ENCODE measurements at regions not wholly inside any gene's neighbourhood (a gene's known extent, or its start where the extent isn't known, plus 50 kb on each side); places are given as distances from the start of the nearest gene placed in this dataset.

DNA sequence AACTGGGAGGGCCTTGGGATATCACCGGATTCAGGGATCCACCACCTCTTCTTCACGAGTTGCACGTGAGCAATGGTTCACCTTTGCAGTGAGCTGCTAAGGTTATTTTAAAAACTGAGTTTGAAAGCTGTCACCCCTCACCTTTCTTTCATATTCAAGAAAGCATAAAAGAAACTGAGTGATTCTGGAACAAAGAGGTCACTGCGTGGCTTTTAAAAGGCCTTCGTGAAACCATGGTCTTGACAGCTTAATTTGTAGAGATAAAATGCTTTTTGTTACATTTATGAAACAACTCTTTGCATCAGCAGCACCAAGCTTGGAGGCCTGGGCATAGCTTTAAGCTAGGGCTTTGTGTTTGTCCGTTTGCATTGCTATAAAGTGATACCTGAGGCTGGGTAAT is 101.4 kb upstream of the NECTIN1 start:
- H3K4me3 ChIP-seq = no peak overlapping the region
- H3K4me1 ChIP-seq = no peaks in the 10 kb centered on the region
- H3K27me3 ChIP-seq = peaks cover 0 to 8% (median 0%) of the 10 kb centered on the region in 3 donors
- 90 to 93% methylated on average over 6 of the region's 6 CpGs for WGBS, 2 donors
- intact Hi-C loops (cut with DNase I) = no loop called here
- H3K9me3 ChIP-seq = no peaks in the 10 kb centered on the region
- no peak for DNase-seq
- no peak overlapping the region for H3K27ac ChIP-seq
- TF ChIP-seq POLR2A (IDR thresholded peaks at IDR 0.05) (no peak), EP300 (IDR thresholded peaks at IDR 0.05) (no peak), POLR2AphosphoS5 (IDR thresholded peaks at IDR 0.05) (no peak)
- TF ChIP-seq, protein P1, sequence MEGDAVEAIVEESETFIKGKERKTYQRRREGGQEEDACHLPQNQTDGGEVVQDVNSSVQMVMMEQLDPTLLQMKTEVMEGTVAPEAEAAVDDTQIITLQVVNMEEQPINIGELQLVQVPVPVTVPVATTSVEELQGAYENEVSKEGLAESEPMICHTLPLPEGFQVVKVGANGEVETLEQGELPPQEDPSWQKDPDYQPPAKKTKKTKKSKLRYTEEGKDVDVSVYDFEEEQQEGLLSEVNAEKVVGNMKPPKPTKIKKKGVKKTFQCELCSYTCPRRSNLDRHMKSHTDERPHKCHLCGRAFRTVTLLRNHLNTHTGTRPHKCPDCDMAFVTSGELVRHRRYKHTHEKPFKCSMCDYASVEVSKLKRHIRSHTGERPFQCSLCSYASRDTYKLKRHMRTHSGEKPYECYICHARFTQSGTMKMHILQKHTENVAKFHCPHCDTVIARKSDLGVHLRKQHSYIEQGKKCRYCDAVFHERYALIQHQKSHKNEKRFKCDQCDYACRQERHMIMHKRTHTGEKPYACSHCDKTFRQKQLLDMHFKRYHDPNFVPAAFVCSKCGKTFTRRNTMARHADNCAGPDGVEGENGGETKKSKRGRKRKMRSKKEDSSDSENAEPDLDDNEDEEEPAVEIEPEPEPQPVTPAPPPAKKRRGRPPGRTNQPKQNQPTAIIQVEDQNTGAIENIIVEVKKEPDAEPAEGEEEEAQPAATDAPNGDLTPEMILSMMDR (IDR thresholded peaks at IDR 0.05) = no peak
- no peaks in the 10 kb centered on the region for H3K36me3 ChIP-seq

DNA sequence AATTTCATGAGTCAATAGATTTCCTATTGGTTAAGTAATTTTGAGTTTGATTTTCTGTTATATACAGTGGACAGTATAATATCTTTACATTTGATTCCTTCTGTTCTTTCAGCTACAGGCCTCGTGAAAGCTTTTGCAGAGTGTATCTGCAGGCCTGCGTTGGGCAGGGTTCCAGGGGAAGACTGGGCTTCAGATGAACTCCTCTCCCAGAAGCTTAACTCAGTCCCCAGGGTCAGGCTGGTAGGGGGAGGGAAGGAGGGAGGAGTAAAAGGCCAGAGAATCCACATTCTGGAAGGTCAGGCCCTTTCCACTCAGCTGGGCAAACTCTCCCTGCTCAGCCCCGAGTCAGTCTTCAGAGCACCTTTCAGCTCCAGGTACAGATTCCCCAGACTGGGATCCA is 100.4 kb upstream of the NECTIN1 start:
- Histone ChIP-seq H3K27me3 (peaks cover 0 to 4% (median 0%) of the 10 kb centered on the region in 3 donors), H3K27ac (no peak overlapping the region), H3K9me3 (no peaks in the 10 kb centered on the region), H3K4me1 (no peaks in the 10 kb centered on the region), H3K4me3 (no peak overlapping the region), H3K36me3 (no peaks in the 10 kb centered on the region)
- intact Hi-C loops (cut with DNase I) = no loop called here
- TF ChIP-seq POLR2A (IDR thresholded peaks at IDR 0.05) = no peak
- TF ChIP-seq POLR2AphosphoS5 (IDR thresholded peaks at IDR 0.05) = no peak
- TF ChIP-seq EP300 (IDR thresholded peaks at IDR 0.05) = no peak
- TF ChIP-seq, protein P1 (IDR thresholded peaks at IDR 0.05) = no peak
- DNase-seq = no peak
- WGBS, 2 donors = 80 to 90% methylated on average over 3 of the region's 3 CpGs

DNA sequence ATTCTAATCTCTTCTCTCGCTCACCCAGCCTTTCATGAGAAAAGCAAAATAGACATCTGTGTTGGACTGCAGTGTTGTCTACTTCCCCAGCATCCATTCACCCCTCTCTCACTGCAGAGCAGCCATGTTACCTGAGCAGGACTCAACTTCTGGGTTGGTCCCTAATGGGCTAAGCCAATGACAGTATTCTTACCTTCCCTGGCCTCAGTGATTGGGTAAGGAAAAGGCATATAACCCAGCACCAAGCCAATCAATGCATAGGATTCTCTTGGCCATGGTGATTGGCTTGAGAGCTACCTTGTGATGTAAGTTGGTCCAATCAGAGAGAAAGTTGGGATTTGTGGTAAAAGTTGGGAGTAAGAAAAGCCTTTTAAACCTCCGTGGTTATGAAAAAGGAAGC is 99.8 kb upstream of the NECTIN1 start:
- Histone ChIP-seq H3K4me1 (no peaks in the 10 kb centered on the region), H3K4me3 (no peak overlapping the region), H3K27me3 (peaks cover 0 to 4% (median 0%) of the 10 kb centered on the region in 3 donors), H3K36me3 (no peaks in the 10 kb centered on the region), H3K27ac (no peak overlapping the region), H3K9me3 (no peaks in the 10 kb centered on the region)
- intact Hi-C loops (cut with DNase I) = no loop called here
- WGBS, 2 donors = 81 to 88% methylated on average over 2 of the region's 2 CpGs
- TF ChIP-seq POLR2A (IDR thresholded peaks at IDR 0.05) (no peak), POLR2AphosphoS5 (IDR thresholded peaks at IDR 0.05) (no peak), EP300 (IDR thresholded peaks at IDR 0.05) (no peak)
- TF ChIP-seq, protein P1 (IDR thresholded peaks at IDR 0.05) = no peak
- no peak for DNase-seq

GRCh38 chr11:119828006-119828405 is 99.0 kb upstream of the NECTIN1 start:
- no peak overlapping the region for H3K4me3 ChIP-seq
- H3K4me1 ChIP-seq = no peaks in the 10 kb centered on the region
- DNase-seq = no peak
- H3K9me3 ChIP-seq = no peaks in the 10 kb centered on the region
- intact Hi-C loops (cut with DNase I) = no loop called here
- H3K27ac ChIP-seq = no peak overlapping the region
- TF ChIP-seq EP300 (IDR thresholded peaks at IDR 0.05) (no peak), POLR2AphosphoS5 (IDR thresholded peaks at IDR 0.05) (no peak), POLR2A (IDR thresholded peaks at IDR 0.05) (no peak)
- TF ChIP-seq, protein P1 (IDR thresholded peaks at IDR 0.05) = no peak
- no peaks in the 10 kb centered on the region for H3K36me3 ChIP-seq
- WGBS, 2 donors = 40 to 74% methylated on average over 9 of the region's 9 CpGs
- no peaks in the 10 kb centered on the region for H3K27me3 ChIP-seq

- H3K4me1 ChIP-seq = no peaks in the 10 kb centered on the region
- H3K9me3 ChIP-seq = no peaks in the 10 kb centered on the region
- H3K4me3 ChIP-seq = no peak overlapping the region
- H3K27ac ChIP-seq = no peak overlapping the region
- TF ChIP-seq POLR2A (IDR thresholded peaks at IDR 0.05) (no peak), EP300 (IDR thresholded peaks at IDR 0.05) (no peak), POLR2AphosphoS5 (IDR thresholded peaks at IDR 0.05) (no peak)
- TF ChIP-seq, protein P1 (IDR thresholded peaks at IDR 0.05) = no peak
- WGBS, 2 donors = 37 to 45% methylated on average over 2 of the region's 2 CpGs
- no peaks in the 10 kb centered on the region for H3K27me3 ChIP-seq
- H3K36me3 ChIP-seq = no peaks in the 10 kb centered on the region
- intact Hi-C loops (cut with DNase I) = no loop called here
- DNase-seq = no peak
These were observed 98.1 kb upstream of the NECTIN1 start for GRCh38 chr11:119827113-119827512.
